HL-60 (cell line): ENCODE measurements at regions not wholly inside any gene's neighbourhood (a gene's known extent, or its start where the extent isn't known, plus 50 kb on each side); places are given as distances from the start of the nearest gene placed in this dataset.

Experiments
- DNase-seq, 2 experiments: peaks; one replicate each; pipeline ENCODE4 v3.0.0-alpha.2; 2010 to 2020; ENCODE audit warnings: low read depth in 1 of 2, low spot score in 1 of 2
- H3K27ac ChIP-seq: fragments of 250-450 bp; sonication (Bioruptor Pico); replicated peaks from 2 replicates; pipeline ENCODE4 v1.5.1; 2020; ENCODE audit warnings: mild to moderate bottlenecking, moderate library complexity
- H3K27me3 ChIP-seq: fragments of 250-450 bp; sonication (Bioruptor Pico); 2 replicates; pipeline ENCODE4 v1.5.1; 2021; ENCODE audit warnings: mild to moderate bottlenecking, moderate library complexity; ENCODE audit not compliant: insufficient read depth, poor library complexity, severe bottlenecking
- H3K4me3 ChIP-seq: replicated peaks from 2 replicates; pipeline ENCODE4 v1.5.1; 2011; ENCODE audit warnings: mild to moderate bottlenecking, control low read depth, low read length; ENCODE audit not compliant: insufficient read depth
- CTCF ChIP-seq: IDR thresholded peaks from one replicate; pipeline ENCODE4 v1.5.1; 2011; ENCODE audit warnings: low read length, control low read depth, inconsistent platforms; ENCODE audit not compliant: insufficient read depth
- GABPA ChIP-seq: IDR thresholded peaks from 2 replicates; pipeline ENCODE4 v1.6.1; 2012; ENCODE audit warnings: low read depth
- POLR2AphosphoS5 ChIP-seq: IDR thresholded peaks from 2 replicates; pipeline ENCODE4 v1.6.1; 2012; ENCODE audit warnings: low read depth
- REST ChIP-seq: IDR thresholded peaks from 2 replicates; pipeline ENCODE4 v1.6.1; 2012; ENCODE audit warnings: low read depth; ENCODE audit not compliant: insufficient replicate concordance
- SPI1 ChIP-seq: IDR thresholded peaks from 2 replicates; pipeline ENCODE4 v1.6.1; 2012; ENCODE audit warnings: low read depth, mild to moderate bottlenecking, borderline replicate concordance

- TF ChIP-seq REST (no peak), POLR2AphosphoS5 (no peak), GABPA (no peak), CTCF (no peak), SPI1 (no peak)
- H3K4me3 ChIP-seq, result no peak overlapping the region
- H3K27me3 ChIP-seq, result no peaks in the 10 kb centered on the region
- no peak overlapping the region for H3K27ac ChIP-seq
- DNase-seq, result no peak
Measured at GRCh38 chr3:137348936-137349335, 391.2 kb downstream of the IL20RB start.

GRCh38 chr3:137349557-137350348, 392.0 kb downstream of the IL20RB start:
- H3K27me3 ChIP-seq, result no peaks in the 10 kb centered on the region
- no peak overlapping the region for H3K4me3 ChIP-seq
- no peak overlapping the region for H3K27ac ChIP-seq
- no peak for DNase-seq
- no peak for TF ChIP-seq GABPA

GRCh38 chr3:137360531-137361201, 402.9 kb downstream of the IL20RB start:
- Histone ChIP-seq H3K27me3 (no peaks in the 10 kb centered on the region), H3K4me3 (no peak overlapping the region), H3K27ac (no peak overlapping the region)
- DNase-seq, result no peak
- TF ChIP-seq SPI1, result no peak
- no peak for TF ChIP-seq POLR2AphosphoS5
- TF ChIP-seq GABPA, result no peak
- TF ChIP-seq CTCF, result no peak
- TF ChIP-seq REST, result no peak

- TF ChIP-seq CTCF (no peak), REST (no peak), GABPA (no peak), POLR2AphosphoS5 (no peak), SPI1 (no peak)
- Histone ChIP-seq H3K27ac (no peak overlapping the region), H3K27me3 (no peaks in the 10 kb centered on the region), H3K4me3 (no peak overlapping the region)
- DNase-seq, result no peak
Measured at GRCh38 chr3:137382005-137382594, 382.0 kb upstream of the SOX14 start.
